ENCODE measurements at regions not wholly inside any gene's neighbourhood (a gene's known extent, or its start where the extent isn't known, plus 50 kb on each side); places are given as distances from the start of the nearest gene placed in this dataset.

GRCh38 chr14:27372771-27373170 lies 774.9 kb upstream of the NOVA1 start:
- TF ChIP-seq POLR2A (IDR thresholded peaks at IDR 0.05; ENCODE audit: low read length) (no peak), GATA1 (IDR thresholded peaks at IDR 0.05; ENCODE audit: low read depth, low read length) (no peak)
